ENCODE measurements at regions not wholly inside any gene's neighbourhood (a gene's known extent, or its start where the extent isn't known, plus 50 kb on each side); places are given as distances from the start of the nearest gene placed in this dataset.
"Not testable (repeated sequence)": the region's sequence is repeated elsewhere in the genome, so short reads cannot be mapped to it uniquely, and the experiment has no call there.

- no peak for DNase-seq (ENCODE audit: low spot score)
- in situ Hi-C loops (cut with MboI; ENCODE audit: low pct_unique_long_range_greater_than_20kb, low sequenced_read_pairs, unreplicated experiment) = no loop called here
- TF ChIP-seq CTCF (IDR thresholded peaks at IDR 0.05; ENCODE audit: extremely low read depth, insufficient read depth, missing control alignments) = no peak
Observed at GRCh38 chrX:45422216-45422925, 221.7 kb upstream of the DIPK2B start.

GRCh38 chrX:45421806-45422205 lies 221.1 kb upstream of the DIPK2B start:
- no peak for DNase-seq (ENCODE audit: low spot score)
- in situ Hi-C loops (cut with MboI; ENCODE audit: low pct_unique_long_range_greater_than_20kb, low sequenced_read_pairs, unreplicated experiment) = no loop called here
- no peak for TF ChIP-seq CTCF (IDR thresholded peaks at IDR 0.05; ENCODE audit: extremely low read depth, insufficient read depth, missing control alignments)

GRCh38 chrX:45404206-45404605 lies 203.5 kb upstream of the DIPK2B start:
- no peak for DNase-seq (ENCODE audit: low spot score)
- in situ Hi-C loops (cut with MboI; ENCODE audit: low pct_unique_long_range_greater_than_20kb, low sequenced_read_pairs, unreplicated experiment) = no loop called here
- TF ChIP-seq CTCF (IDR thresholded peaks at IDR 0.05; ENCODE audit: extremely low read depth, insufficient read depth, missing control alignments) = no peak

- no peak for DNase-seq (ENCODE audit: low spot score)
- no peak for TF ChIP-seq CTCF (IDR thresholded peaks at IDR 0.05; ENCODE audit: extremely low read depth, insufficient read depth, missing control alignments)
- in situ Hi-C loops (cut with MboI; ENCODE audit: low pct_unique_long_range_greater_than_20kb, low sequenced_read_pairs, unreplicated experiment) = no loop called here
Observed at GRCh38 chrX:45401923-45402322, 201.2 kb upstream of the DIPK2B start.

- DNase-seq (ENCODE audit: low spot score); in situ Hi-C loops (cut with MboI; ENCODE audit: low pct_unique_long_range_greater_than_20kb, low sequenced_read_pairs, unreplicated experiment): not testable (repeated sequence)
Observed at GRCh38 chrX:45400951-45401725, 200.5 kb upstream of the DIPK2B start.

GRCh38 chrX:45400027-45400779 lies 199.5 kb upstream of the DIPK2B start:
- DNase-seq (ENCODE audit: low spot score) = no peak
- TF ChIP-seq CTCF (IDR thresholded peaks at IDR 0.05; ENCODE audit: extremely low read depth, insufficient read depth, missing control alignments) = no peak
- in situ Hi-C loops (cut with MboI; ENCODE audit: low pct_unique_long_range_greater_than_20kb, low sequenced_read_pairs, unreplicated experiment) = no loop called here
